ENCODE measurements at regions not wholly inside any gene's neighbourhood (a gene's known extent, or its start where the extent isn't known, plus 50 kb on each side); places are given as distances from the start of the nearest gene placed in this dataset.

- Histone ChIP-seq H3K27ac (no peak overlapping the region), H3K9me3 (peaks cover 0 to 3% (median 0%) of the 10 kb centered on the region in 4 donors), H3K4me1 (no peaks in the 10 kb centered on the region), H3K36me3 (no peaks in the 10 kb centered on the region), H3K4me3 (no peak overlapping the region), H3K27me3 (no peaks in the 10 kb centered on the region)
- TF ChIP-seq EP300 (IDR thresholded peaks at IDR 0.05) = no peak
- TF ChIP-seq POLR2A (IDR thresholded peaks at IDR 0.05) = no peak
- TF ChIP-seq, protein P1, sequence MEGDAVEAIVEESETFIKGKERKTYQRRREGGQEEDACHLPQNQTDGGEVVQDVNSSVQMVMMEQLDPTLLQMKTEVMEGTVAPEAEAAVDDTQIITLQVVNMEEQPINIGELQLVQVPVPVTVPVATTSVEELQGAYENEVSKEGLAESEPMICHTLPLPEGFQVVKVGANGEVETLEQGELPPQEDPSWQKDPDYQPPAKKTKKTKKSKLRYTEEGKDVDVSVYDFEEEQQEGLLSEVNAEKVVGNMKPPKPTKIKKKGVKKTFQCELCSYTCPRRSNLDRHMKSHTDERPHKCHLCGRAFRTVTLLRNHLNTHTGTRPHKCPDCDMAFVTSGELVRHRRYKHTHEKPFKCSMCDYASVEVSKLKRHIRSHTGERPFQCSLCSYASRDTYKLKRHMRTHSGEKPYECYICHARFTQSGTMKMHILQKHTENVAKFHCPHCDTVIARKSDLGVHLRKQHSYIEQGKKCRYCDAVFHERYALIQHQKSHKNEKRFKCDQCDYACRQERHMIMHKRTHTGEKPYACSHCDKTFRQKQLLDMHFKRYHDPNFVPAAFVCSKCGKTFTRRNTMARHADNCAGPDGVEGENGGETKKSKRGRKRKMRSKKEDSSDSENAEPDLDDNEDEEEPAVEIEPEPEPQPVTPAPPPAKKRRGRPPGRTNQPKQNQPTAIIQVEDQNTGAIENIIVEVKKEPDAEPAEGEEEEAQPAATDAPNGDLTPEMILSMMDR (IDR thresholded peaks at IDR 0.05) = no peak
- DNase-seq (ENCODE audit: low spot score in 2 of 2) = no peak
- WGBS, 2 donors = 83 to 86% methylated on average over 7 of the region's 7 CpGs
Observed at GRCh38 chr5:6225121-6225607, 153.2 kb downstream of the MED10 start.

DNA sequence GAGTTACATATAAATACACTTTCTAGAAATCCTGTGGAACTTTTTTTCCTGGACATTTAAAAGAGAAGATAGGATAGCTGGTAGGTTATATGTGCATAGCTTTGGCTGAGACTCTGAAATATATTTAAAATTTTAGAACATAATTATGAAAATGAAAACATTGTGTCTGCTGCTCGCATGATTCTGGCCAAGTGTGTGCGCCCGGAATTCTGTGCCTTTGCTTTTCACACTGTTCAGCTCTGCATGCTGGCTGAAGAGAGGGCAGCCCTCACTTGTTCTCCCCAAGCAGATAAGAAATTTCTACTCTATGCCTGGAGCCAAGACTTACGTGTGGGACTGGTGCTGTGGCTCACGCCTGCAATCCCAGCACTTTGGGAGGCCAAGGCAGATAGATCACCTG, 153.9 kb downstream of the MED10 start:
- H3K27ac ChIP-seq = no peak overlapping the region
- H3K36me3 ChIP-seq = no peaks in the 10 kb centered on the region
- no peak overlapping the region for H3K4me3 ChIP-seq
- DNase-seq (ENCODE audit: low spot score in 2 of 2) = no peak
- peaks cover 0 to 3% (median 0%) of the 10 kb centered on the region in 4 donors for H3K9me3 ChIP-seq
- 90 to 93% methylated on average over 5 of the region's 5 CpGs for WGBS, 2 donors
- no peaks in the 10 kb centered on the region for H3K4me1 ChIP-seq
- no peaks in the 10 kb centered on the region for H3K27me3 ChIP-seq
- TF ChIP-seq EP300 (IDR thresholded peaks at IDR 0.05) = no peak

DNA sequence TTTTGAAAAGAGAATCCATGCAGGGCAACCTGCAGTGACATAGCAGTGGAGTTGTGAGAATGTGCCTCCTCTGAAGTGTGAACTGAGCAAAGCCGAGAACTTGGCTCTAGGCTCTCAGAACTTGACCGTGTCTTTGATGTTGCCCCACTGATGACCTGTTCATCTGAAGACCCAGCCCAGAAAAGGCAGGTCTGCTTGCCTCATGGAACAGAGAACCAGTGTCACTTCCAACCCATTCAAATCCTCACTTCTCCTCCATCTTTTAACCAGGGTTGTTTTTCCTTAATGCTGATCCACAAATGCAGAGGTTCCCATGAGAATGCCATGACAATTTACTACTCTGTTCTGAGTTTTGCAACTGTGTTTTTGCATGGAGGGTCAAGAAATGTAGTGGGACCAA, 155.4 kb downstream of the MED10 start:
- H3K4me1 ChIP-seq = no peaks in the 10 kb centered on the region

DNA sequence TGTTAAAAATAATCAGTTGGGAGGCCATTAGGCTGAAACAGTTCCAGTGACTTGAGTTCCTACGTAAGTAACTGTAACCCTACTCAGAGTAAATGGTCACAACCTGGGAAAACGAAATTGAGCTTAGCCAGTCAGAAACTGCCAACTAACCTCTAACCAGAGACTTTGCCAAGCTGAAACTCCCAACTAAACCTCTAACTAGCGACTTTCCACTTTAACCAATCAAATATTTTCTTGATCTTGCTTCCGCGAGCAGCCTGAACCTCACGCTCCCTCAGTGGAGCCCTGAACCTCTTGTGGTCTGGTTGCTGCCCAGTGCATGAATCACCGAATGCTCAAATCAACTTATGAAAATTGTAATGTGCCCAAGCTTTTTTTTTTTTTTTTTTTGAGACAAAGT, 156.2 kb downstream of the MED10 start:
- H3K4me1 ChIP-seq = peaks cover 0 to 2% (median 0%) of the 10 kb centered on the region in 4 donors
- TF ChIP-seq, protein P1 (IDR thresholded peaks at IDR 0.05) = no peak
- TF ChIP-seq EP300 (IDR thresholded peaks at IDR 0.05) (no peak), POLR2A (IDR thresholded peaks at IDR 0.05) (no peak)
- H3K27ac ChIP-seq = no peak overlapping the region
- DNase-seq (ENCODE audit: low spot score in 2 of 2) = no peak
- H3K27me3 ChIP-seq = no peaks in the 10 kb centered on the region
- peaks cover 0 to 3% (median 0%) of the 10 kb centered on the region in 4 donors for H3K9me3 ChIP-seq
- H3K4me3 ChIP-seq = no peak overlapping the region
- WGBS, 2 donors = 75 to 77% methylated on average over 7 of the region's 7 CpGs
- H3K36me3 ChIP-seq = no peaks in the 10 kb centered on the region

More for the DNA sequence above, 155.4 kb downstream of the MED10 start:
- 89 to 100% methylated on average over 2 of the region's 2 CpGs for WGBS, 2 donors
- Histone ChIP-seq H3K4me3 (no peak overlapping the region), H3K36me3 (no peaks in the 10 kb centered on the region), H3K27me3 (no peaks in the 10 kb centered on the region), H3K9me3 (peaks cover 0 to 3% (median 0%) of the 10 kb centered on the region in 4 donors), H3K27ac (no peak overlapping the region)
- DNase-seq (ENCODE audit: low spot score in 2 of 2) = no peak
- TF ChIP-seq POLR2A (IDR thresholded peaks at IDR 0.05) (no peak), EP300 (IDR thresholded peaks at IDR 0.05) (no peak)
- TF ChIP-seq, protein P1 (IDR thresholded peaks at IDR 0.05) = no peak

GRCh38 chr5:6221141-6221626, 157.2 kb downstream of the MED10 start:
- H3K36me3 ChIP-seq = no peaks in the 10 kb centered on the region
- no peak overlapping the region for H3K27ac ChIP-seq
- DNase-seq (ENCODE audit: low spot score in 2 of 2) = no peak
- 96 to 100% methylated on average over 6 of the region's 6 CpGs for WGBS, 2 donors
- no peaks in the 10 kb centered on the region for H3K27me3 ChIP-seq
- no peak overlapping the region for H3K4me3 ChIP-seq
- TF ChIP-seq, protein P1 (IDR thresholded peaks at IDR 0.05) = no peak
- TF ChIP-seq POLR2A (IDR thresholded peaks at IDR 0.05) = no peak
- H3K9me3 ChIP-seq = peaks cover 0 to 3% (median 0%) of the 10 kb centered on the region in 4 donors
- H3K4me1 ChIP-seq = peaks cover 0 to 3% (median 0%) of the 10 kb centered on the region in 4 donors
